SU-DHL-6 (cell line): ENCODE measurements at regions not wholly inside any gene's neighbourhood (a gene's known extent, or its start where the extent isn't known, plus 50 kb on each side); places are given as distances from the start of the nearest gene placed in this dataset.

Experiments
- H2AFZ ChIP-seq: fragments of 200-600 bp; sonication (generic); 2 replicates; pipeline ENCODE4 v1.6.1; 2014; ENCODE audit warnings: low read depth, mild to moderate bottlenecking, moderate library complexity, mixed read lengths, antibody characterized with exemption, low read length; ENCODE audit not compliant: severe bottlenecking
- H3F3A ChIP-seq: fragments of 200-600 bp; shearing (Covaris generic); 2 replicates; pipeline ENCODE4 v1.6.0; 2016; ENCODE audit warnings: antibody characterized with exemption, mild to moderate bottlenecking; ENCODE audit not compliant: insufficient read depth
- H3K27ac ChIP-seq: fragments of 200-600 bp; sonication (generic); 2 replicates; pipeline ENCODE4 v1.5.1; 2016; ENCODE audit warnings: low read depth, mild to moderate bottlenecking, low read length, moderate library complexity, mixed read lengths
- H3K27me3 ChIP-seq: fragments of 200-600 bp; sonication (generic), shearing (Covaris generic); 2 replicates; pipeline ENCODE4 v1.6.0; 2014; ENCODE audit warnings: mild to moderate bottlenecking, low read length
- H3K36me3 ChIP-seq: fragments of 200-600 bp; sonication (generic); 2 replicates; pipeline ENCODE4 v1.6.1; 2014; ENCODE audit warnings: mild to moderate bottlenecking, low read length, mixed read lengths
- H3K4me2 ChIP-seq: fragments of 300-600, 200-600 bp; shearing (Covaris generic), sonication (generic); 2 replicates; pipeline ENCODE4 v1.6.0; 2014; ENCODE audit warnings: low read length, low read depth, mild to moderate bottlenecking; ENCODE audit not compliant: poor library complexity, severe bottlenecking
- H3K4me3 ChIP-seq: fragments of 200-600 bp; sonication (generic); 2 replicates; pipeline ENCODE4 v1.5.1; 2014; ENCODE audit warnings: antibody characterized with exemption, low read length, mild to moderate bottlenecking, mixed read lengths; ENCODE audit not compliant: insufficient read depth, poor library complexity, severe bottlenecking
- H3K79me2 ChIP-seq: fragments of 200-600 bp; sonication (generic); 2 replicates; pipeline ENCODE4 v1.6.1; 2014; ENCODE audit warnings: mild to moderate bottlenecking, low read length, moderate library complexity; ENCODE audit not compliant: insufficient read depth
- H3K9ac ChIP-seq: fragments of 200-600 bp; sonication (generic); 2 replicates; pipeline ENCODE4 v1.7.0; 2014; ENCODE audit warnings: mild to moderate bottlenecking, low read length
- H3K9me2 ChIP-seq: fragments of 200-600 bp; sonication (generic); replicated peaks from 2 replicates; pipeline ENCODE4 v1.6.1; 2014; ENCODE audit warnings: low read length; ENCODE audit not compliant: insufficient read depth
- H3K9me3 ChIP-seq: fragments of 200-600 bp; sonication (generic); 2 replicates; pipeline ENCODE4 v1.6.1; 2014; ENCODE audit warnings: low read length, mixed read lengths; ENCODE audit not compliant: insufficient read depth
- H4K20me1 ChIP-seq: fragments of 200-600 bp; sonication (generic); 2 replicates; pipeline ENCODE4 v1.6.1; 2014; ENCODE audit warnings: low read depth, mild to moderate bottlenecking, antibody characterized with exemption, low read length, moderate library complexity, mixed read lengths
- CTCF ChIP-seq: fragments of 200-600 bp; sonication (generic); IDR thresholded peaks from one replicate; pipeline ENCODE4 v1.5.1; 2017; ENCODE audit warnings: antibody characterized with exemption, mild to moderate bottlenecking, low read length, moderate library complexity; ENCODE audit not compliant: insufficient read depth, poor library complexity, severe bottlenecking
- EZH2phosphoT487 ChIP-seq: fragments of 200-600 bp; sonication (generic), shearing (Covaris generic); conservative IDR thresholded peaks from 2 replicates; pipeline ENCODE4 v1.6.1; 2018; ENCODE audit warnings: mild to moderate bottlenecking, antibody characterized with exemption, low read length, moderate library complexity, mixed read lengths

- Histone ChIP-seq H3K36me3 (no peaks in the 10 kb centered on the region), H3K79me2 (no peaks in the 10 kb centered on the region), H3K9me3 (no peaks in the 10 kb centered on the region), H3K27me3 (no peaks in the 10 kb centered on the region), H4K20me1 (no peaks in the 10 kb centered on the region), H3K9ac (no peak overlapping the region), H2AFZ (no peak overlapping the region), H3K9me2 (no peaks in the 10 kb centered on the region), H3K27ac (no peak overlapping the region), H3F3A (no peaks in the 10 kb centered on the region), H3K4me3 (no peak overlapping the region), H3K4me2 (no peak overlapping the region)
- TF ChIP-seq CTCF (no peak), EZH2phosphoT487 (no peak)
These were observed 591.1 kb upstream of the C16orf82 start for GRCh38 chr16:26475596-26475995.

DNA sequence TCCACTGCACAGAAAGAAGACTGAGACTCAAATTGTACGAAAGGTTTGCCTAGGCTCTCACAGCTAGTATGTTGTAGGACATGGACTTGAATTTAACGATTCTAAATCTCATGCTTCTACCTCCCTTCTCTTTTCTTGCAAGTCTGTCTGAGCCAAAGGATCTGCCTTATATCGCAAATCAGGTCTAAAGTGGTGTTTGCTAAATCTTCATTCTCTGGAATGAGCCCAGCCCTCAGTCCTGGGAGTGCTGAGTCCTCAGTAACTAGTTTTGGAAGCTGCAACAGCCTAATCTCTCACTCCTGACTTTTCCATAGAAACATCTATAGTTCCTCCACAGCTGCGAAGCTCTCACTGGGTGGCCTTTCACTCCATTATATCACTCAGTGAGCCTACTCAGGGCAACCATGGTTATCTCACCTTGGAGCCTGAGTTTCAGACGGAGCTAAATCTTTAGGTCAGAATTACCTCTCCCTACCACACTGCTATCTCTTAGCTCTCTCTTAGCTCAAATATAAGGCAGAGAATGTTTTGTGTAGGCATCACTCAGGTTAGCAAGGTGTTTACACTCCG is 575.5 kb upstream of the C16orf82 start:
- H3K79me2 ChIP-seq, result no peaks in the 10 kb centered on the region
- H3K27ac ChIP-seq, result no peak overlapping the region
- H3F3A ChIP-seq, result no peaks in the 10 kb centered on the region
- no peak overlapping the region for H3K4me3 ChIP-seq
- H2AFZ ChIP-seq, result no peak overlapping the region
- no peak for TF ChIP-seq CTCF
- no peak for TF ChIP-seq EZH2phosphoT487
- H3K9me2 ChIP-seq, result no peaks in the 10 kb centered on the region
- H3K27me3 ChIP-seq, result no peaks in the 10 kb centered on the region
- no peaks in the 10 kb centered on the region for H3K9me3 ChIP-seq
- H4K20me1 ChIP-seq, result no peaks in the 10 kb centered on the region
- H3K4me2 ChIP-seq, result no peak overlapping the region
- no peaks in the 10 kb centered on the region for H3K36me3 ChIP-seq
- no peak overlapping the region for H3K9ac ChIP-seq

GRCh38 chr16:26491962-26492361 is 574.8 kb upstream of the C16orf82 start:
- Histone ChIP-seq H3K4me2 (no peak overlapping the region), H3K9ac (no peak overlapping the region), H3K36me3 (no peaks in the 10 kb centered on the region), H3K27ac (no peak overlapping the region), H3K4me3 (no peak overlapping the region), H4K20me1 (no peaks in the 10 kb centered on the region), H3K9me2 (no peaks in the 10 kb centered on the region), H3K27me3 (no peaks in the 10 kb centered on the region), H2AFZ (no peak overlapping the region), H3K79me2 (no peaks in the 10 kb centered on the region), H3F3A (no peaks in the 10 kb centered on the region), H3K9me3 (no peaks in the 10 kb centered on the region)
- TF ChIP-seq EZH2phosphoT487, result no peak
- TF ChIP-seq CTCF, result no peak
